Keratinocyte (primary cell): ENCODE measurements at regions not wholly inside any gene's neighbourhood (a gene's known extent, or its start where the extent isn't known, plus 50 kb on each side); places are given as distances from the start of the nearest gene placed in this dataset.

ENCODE experiments used
- EZH2 ChIP-seq: IDR thresholded peaks from one replicate; pipeline ENCODE4 v1.6.1; 2012; ENCODE audit warnings: inconsistent platforms, mild to moderate bottlenecking, low read length, moderate library complexity
- TF ChIP-seq, protein P1 (sequence below), 3 experiments: IDR thresholded peaks in 1 of 3; conservative IDR thresholded peaks in 1 of 3; optimal IDR thresholded peaks in 1 of 3; 2 replicates in 2 of 3; 3 replicates in 1 of 3; pipeline versions ENCODE3 to v1.5.1; 2011; ENCODE audit warnings: low read length in 3 of 3, mild to moderate bottlenecking in 3 of 3, moderate library complexity in 2 of 3, control low read depth in 1 of 3, inconsistent platforms in 1 of 3; ENCODE audit not compliant: insufficient read depth in 2 of 3; ENCODE audit errors: extremely low read depth in 1 of 3

DNA sequence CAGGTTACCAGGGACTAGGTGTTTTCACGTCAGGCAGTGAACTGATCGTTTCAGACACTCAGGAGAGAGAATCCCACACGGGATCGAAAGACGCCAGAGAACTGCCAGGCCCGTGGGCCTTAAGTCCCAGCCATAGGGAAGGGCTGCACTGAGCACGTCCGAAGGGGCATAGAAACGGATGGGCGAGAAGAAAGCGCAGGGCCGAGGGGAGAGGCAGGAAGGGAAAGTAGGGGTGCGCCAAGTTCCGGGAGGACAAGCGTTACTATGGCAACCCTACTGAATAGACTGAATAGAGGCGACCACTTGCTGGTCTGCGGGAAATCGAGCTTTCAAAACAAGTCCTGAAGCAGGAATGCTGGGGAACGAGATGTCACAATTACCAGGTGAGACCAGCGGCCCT lies 421.3 kb upstream of the NUPR2 start:
- TF ChIP-seq, protein P1, sequence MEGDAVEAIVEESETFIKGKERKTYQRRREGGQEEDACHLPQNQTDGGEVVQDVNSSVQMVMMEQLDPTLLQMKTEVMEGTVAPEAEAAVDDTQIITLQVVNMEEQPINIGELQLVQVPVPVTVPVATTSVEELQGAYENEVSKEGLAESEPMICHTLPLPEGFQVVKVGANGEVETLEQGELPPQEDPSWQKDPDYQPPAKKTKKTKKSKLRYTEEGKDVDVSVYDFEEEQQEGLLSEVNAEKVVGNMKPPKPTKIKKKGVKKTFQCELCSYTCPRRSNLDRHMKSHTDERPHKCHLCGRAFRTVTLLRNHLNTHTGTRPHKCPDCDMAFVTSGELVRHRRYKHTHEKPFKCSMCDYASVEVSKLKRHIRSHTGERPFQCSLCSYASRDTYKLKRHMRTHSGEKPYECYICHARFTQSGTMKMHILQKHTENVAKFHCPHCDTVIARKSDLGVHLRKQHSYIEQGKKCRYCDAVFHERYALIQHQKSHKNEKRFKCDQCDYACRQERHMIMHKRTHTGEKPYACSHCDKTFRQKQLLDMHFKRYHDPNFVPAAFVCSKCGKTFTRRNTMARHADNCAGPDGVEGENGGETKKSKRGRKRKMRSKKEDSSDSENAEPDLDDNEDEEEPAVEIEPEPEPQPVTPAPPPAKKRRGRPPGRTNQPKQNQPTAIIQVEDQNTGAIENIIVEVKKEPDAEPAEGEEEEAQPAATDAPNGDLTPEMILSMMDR (optimal IDR thresholded peaks at IDR 0.05 in 1 of 3, IDR thresholded peaks at IDR 0.05 in 1 of 3, conservative IDR thresholded peaks at IDR 0.05 in 1 of 3; ENCODE audit: extremely low read depth in 1 of 3, insufficient read depth in 2 of 3, low read length in 3 of 3): no peak
- TF ChIP-seq EZH2: no peak
